ENCODE measurements at regions not wholly inside any gene's neighbourhood (a gene's known extent, or its start where the extent isn't known, plus 50 kb on each side); places are given as distances from the start of the nearest gene placed in this dataset.
"Not testable (repeated sequence)": the region's sequence is repeated elsewhere in the genome, so short reads cannot be mapped to it uniquely, and the experiment has no call there.

DNA sequence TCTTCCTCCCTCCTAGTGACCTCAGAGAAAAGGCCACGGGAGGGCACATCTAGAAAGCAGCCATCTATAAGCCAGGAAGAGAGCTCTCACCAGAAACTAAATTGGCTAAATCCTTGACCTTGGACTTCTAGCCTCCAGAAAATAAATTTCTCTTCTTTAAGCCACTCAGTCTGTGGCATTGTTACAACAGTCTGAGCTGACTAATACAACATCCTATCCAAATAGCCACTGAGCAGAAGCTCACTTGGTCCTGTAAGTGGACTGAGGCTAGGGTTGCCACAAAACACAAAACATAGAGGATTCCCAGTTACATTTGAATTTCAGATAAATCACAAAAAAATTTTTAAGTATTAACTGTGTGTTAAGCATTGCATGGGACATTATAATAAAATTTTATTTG, 383.4 kb downstream of the MLLT3 start:
- DNase-seq (ENCODE audit: low spot score): no peak

DNA sequence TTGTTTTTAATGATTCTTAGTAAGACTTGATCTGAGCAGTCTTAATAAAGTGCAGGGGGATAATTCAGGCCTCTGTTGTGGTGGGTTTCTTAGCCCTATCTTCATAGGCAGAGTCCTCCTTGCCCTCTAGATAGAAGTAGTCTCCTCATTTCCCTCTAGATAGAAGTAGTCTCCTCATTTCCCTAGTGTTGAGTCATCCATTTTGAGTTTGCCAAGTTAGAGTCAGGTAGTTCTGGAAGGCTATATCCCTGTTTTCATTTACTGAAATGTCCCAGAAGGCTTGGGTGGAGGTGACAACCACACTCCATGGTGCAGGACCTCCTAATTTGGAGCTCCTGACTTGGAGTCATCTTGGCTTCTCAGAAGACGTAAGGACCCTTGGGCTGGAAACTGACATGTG, 384.6 kb downstream of the MLLT3 start:
- no peak for DNase-seq (ENCODE audit: low spot score)

DNA sequence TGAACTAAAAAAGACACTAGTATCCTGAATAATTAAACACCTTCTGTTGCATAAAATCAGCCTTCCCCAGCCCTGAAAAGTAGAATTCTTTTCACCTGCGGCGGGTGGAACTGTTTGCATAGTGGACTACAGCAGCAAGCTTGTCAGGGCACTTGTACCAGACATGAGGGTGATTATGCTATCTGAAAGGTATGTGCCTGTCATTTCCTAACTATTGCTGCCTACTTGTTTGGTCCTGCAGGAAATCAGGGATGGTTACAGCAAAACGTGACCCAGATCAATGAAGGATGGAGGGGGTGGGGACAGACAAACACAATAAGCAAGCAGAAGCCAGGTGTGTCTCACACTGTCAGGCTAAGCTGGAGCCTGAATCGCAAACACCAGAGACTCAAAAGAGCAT, 385.6 kb downstream of the MLLT3 start:
- DNase-seq (ENCODE audit: low spot score): no peak

DNA sequence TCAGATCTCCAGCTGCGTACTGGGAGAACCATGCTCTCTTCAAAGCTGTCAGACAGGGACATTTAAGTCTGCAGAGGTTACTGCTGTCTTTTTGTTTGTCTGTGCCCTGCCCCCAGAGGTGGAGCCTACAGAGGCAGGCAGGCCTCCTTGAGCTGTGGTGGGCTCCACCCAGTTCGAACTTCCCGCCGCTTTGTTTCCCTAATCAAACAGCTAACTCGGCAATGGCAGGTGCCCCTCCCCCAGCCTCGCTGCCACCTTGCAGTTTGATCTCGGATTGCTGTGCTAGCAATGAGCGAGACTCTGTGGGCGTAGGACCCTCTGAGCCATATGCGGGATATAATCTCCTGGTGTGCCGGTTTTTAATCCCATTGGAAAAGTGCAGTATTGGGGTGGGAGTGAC, 387.1 kb downstream of the MLLT3 start:
- not testable (repeated sequence) for DNase-seq (ENCODE audit: low spot score)

DNA sequence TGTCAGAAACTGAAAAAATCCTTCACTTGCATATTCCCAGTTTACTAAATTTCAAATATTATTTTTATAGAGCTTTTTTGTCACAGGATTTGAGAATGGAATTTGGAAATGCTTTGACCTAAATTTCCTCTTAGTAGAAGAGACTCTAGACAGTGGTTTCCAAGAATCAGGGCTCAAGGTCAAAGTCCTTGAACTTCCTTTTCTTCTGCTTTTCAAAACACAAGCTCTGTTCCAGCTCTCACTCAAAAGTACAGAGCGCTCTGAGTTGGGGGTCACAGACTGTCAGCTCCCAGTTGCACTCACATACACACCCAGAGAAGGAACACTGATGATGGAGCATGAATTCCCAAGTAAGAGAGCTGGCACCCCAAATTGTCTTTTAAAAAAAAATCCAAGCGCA, 394.2 kb downstream of the MLLT3 start:
- DNase-seq (ENCODE audit: low spot score): no peak

DNA sequence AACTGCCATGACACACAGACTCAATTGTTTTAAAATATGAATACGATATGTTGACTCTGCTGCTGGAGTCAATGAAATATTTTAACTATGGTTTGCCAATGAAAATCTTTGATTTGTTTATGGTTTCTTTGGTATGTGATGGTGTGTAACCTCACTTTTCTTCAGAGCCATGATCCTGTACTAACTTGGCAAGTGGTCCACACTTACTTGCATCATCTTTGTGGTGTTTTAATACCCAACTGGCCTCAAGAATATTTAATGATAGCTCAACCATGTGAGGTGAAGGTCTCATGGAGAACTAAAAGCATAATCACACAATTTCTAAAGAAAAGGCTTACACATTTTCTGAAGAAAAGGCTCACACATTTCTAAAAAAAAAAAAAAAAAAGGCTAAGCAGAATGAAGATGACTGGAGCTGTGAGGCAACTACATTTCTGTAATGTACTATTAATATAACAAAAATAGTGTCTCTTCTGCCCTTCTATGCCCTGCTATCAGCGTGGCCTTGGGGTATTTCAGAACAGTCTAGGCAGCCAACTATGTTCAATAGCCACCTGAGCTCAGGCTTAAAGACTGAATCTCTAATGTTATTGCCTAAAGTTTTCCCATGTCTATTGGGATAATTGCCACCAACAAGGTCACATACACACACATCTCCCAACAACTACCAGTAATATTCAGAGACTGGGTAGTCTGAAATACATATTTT, 395.0 kb downstream of the MLLT3 start:
- no peak for DNase-seq (ENCODE audit: low spot score)

DNA sequence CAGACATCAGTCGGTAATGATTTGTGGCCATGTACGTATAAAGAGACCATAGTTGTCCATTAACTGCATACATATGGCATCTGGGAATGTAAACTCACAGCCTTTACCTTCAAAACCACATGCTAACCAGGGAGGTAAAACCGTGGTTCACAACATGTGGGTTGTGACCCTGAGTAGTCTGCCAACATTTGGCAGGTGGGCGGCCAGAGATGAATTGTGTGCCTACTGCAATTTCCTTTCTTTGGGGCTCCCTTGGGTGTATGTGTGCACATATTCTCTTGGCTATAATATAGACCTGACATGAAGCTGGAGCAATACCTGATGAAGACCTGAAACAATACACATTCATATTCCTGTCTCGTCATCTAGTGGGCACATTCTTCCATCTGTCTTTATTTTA, 396.0 kb downstream of the MLLT3 start:
- DNase-seq (ENCODE audit: low spot score): no peak

DNA sequence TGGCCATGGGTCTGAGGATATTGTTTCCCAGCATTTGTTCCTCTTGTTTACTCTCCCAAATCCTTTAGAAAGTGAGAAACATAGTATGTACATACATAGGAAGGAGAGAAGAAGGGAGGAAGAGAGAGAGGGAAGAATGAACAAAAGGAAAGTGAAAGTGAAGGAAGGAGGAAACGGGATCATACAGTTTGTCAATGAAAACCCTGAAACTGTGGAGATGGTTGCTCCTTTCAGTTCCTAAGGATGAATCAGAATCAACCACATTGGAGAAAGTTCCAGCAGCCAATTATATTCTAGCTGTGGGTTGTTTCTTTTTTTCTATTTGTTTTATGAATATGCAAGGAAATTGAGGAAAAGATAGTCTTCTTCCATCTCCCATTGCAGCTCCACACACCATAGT, 396.5 kb downstream of the MLLT3 start:
- no peak for DNase-seq (ENCODE audit: low spot score)

DNA sequence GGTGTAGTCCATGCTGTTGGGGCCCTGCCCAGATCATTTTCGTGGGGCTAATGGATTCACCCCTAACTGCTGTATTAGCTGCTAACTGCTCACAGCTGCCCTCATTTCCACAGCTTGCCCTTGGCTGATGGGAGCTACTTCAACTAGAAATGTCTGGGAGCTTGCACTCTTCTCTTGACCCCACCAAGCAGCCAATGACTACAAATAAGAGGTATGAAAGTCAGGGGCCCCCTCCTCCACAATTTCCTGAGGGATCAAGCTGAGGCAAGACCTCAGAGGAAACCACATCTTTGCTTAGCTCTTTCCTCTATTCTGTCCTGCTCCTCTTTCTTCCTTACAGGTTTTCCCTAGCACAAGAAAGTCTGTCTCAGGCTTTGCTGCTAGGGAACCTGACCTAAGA, 397.5 kb downstream of the MLLT3 start:
- DNase-seq (ENCODE audit: low spot score): no peak

DNA sequence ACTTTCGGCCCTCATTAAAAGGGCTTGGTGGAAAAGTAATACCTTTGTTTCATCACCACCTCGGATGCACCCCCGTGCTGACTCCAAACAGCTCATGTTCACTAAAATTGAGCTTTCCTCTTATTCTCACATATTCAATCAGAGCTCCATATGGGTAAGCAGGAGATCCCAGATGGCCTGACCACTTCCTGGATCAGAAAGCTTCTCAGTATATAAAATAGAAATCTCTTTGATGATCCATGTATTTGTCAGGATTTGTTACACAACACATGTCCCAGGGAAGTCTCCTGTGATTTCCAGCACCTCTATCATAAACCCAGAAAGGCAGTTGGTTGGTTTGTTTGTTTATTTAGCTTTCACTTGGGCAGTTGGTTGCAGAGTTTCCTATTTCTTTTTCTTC, 402.0 kb downstream of the MLLT3 start:
- no peak for DNase-seq (ENCODE audit: low spot score)

DNA sequence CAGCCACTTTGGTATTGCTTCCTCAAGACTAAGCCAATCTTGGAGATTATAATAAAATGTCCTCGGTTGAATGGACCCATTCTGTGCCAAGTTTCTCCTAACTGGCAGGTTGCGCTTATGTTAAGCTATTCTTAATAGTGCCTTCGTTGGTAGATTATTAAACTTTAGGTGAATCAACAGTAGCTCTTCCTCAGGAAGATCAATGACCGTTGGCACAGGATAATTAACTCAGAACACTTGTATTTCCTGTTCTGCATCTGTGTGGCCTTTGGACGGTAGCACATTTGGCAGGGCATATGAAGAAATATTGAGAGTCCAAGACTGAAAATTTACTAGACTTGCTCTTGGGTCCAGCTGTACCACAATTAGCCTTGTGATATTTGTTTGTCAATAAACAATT, 402.9 kb downstream of the MLLT3 start:
- DNase-seq (ENCODE audit: low spot score): no peak

DNA sequence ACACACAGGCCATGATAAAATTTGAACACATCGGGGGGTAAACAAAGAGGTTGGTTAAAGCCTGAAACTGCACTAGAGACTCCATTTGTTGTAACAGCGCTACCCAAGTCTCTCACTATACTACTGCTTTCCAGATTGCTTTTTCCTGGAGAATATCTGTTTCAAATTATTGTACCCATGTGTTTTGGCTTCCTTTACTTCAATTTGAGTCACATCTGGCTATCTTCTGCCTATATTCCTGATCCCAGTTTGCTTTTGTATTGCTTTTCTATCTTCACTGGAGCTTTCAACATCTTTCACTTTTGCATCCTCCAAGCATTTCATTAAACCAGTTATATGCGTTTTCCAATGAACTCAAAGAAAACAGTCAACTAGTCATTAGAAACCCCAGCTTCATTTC, 404.7 kb downstream of the MLLT3 start:
- DNase-seq (ENCODE audit: low spot score): no peak

DNA sequence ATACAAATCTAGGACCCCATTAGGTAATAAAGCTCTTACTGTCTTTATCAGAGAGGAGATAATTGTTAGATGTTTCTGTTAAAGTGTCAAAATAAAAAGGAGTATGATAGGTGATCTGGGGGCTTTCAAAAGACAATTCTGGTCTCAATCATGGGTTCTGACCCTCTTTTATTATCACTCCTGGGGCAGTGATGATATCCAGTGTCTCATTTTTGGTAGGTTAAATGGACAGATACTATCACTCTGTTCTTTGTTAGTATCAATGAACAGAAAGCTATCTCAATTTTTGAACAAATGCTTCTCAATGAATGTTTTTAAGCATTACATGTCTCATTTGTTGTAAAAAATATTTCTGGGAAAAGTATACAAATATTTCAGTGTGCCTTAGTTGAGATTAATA, 405.9 kb downstream of the MLLT3 start:
- no peak for DNase-seq (ENCODE audit: low spot score)

DNA sequence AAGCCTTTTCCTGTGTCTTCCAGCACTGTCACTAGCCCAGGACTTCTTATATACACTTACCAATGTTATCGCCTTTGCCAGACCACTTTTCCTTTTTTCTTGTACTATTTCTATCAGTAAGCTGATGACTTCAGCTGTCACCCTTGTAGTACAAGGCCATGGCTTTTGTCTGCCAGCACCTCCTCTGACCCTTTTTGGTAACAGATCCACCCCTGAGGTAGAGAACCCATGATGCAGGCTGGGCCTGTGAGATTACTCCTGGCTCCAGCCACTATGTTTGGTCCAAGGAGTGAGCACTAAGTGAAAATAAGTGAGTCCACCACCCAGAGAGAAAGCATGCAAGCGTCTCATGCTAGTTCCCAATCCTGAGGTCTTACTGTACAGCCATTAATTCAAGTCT, 406.7 kb downstream of the MLLT3 start:
- DNase-seq (ENCODE audit: low spot score): no peak

DNA sequence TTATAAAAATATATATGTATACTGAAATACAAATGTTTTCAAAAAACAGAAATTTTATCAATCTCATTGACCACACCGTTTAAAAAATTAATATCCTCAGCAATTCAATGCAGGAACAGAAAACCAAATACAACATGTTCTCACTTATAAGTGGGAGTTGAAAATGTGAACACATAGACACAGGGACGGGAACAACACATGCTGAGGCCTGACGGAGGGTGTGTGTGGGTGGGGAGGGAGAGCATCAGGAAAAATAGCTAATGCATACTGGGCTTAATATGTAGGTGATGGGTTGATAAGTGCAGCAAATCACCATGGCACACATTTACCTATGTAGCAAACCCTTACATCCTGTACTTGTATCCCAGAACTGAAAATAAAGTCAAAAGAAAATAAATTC, 409.5 kb downstream of the MLLT3 start:
- no peak for DNase-seq (ENCODE audit: low spot score)

DNA sequence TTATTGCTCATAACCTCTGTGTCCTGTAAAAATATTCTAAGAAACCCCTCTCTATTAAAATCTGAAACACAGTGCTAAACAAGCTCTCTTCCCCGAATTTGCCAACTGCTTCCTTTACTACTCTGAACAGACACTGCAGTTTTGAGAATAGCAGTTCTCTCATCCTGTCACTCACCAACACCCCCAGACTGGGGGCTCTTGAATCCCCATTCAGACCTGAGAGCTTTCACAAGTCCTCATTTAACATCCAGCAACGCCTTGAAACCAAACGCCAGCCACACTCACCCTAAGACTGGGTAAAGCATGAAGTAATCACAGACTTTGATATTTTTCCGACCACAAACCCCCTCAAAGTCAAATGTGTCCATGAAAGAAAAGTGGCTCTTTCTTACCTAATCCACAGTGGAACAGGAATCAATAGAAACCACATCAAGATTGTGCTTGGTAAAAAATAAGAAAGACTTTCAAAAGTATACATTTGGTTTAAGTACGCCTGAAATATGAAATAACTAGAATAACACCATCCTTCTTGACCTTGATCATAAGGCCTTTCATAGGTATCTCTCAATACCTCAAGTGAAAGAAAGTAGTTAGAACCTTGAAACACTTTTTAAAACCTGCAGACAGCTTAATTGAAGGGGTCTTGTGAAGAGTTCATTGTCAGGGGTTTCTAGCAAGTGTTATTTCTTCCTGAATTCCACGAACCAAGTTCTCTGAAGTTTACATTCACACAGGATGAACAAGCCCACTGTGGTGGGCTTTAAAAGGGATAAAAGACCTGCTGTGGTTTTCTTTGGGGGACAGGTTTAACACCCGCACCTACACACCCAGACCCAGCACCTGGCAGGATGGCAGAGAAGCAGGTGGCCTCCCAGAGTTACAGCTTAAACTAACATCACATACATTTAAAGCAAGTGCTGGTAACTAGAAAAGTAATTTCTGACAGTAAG, 412.6 kb downstream of the MLLT3 start:
- no peak for DNase-seq (ENCODE audit: low spot score)

DNA sequence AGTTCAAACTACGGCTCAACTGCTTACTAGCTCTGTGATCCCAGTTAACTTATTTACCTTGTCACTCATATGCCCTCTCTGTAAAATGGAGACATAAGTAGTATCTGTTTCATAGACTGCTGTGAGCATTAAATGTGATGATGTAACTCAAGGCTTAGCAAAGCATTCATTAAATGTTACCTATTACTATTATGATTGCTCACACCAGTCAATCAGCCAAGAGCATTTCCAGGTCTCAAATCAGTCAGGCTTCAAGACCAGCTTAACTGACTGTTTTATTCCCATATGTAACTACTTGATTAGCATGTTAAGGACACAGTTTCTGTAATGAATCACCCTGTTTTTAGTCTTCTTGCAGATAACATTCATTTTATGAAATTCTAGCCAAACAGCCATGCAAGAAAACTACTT, 413.3 kb downstream of the MLLT3 start:
- no peak for DNase-seq (ENCODE audit: low spot score)

DNA sequence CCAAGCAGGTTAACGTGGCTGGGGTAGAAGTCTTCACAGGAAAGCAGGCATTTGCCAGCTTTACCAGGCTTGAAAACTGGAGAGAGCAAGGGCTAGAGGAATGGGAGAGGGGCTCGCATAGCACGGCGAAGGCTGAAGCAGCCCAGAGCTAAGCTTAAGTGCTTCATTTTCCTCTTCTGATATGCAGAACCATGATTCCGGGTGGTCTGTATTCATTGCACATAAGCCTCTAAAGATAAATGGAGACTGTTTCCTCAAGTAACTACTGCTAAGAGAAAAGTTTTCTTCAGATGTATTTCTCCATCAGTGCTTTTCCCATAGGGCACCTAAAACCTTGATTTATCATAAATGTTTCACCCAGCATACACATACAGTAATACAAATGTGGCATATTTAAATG, 414.1 kb downstream of the MLLT3 start:
- no peak for DNase-seq (ENCODE audit: low spot score)

DNA sequence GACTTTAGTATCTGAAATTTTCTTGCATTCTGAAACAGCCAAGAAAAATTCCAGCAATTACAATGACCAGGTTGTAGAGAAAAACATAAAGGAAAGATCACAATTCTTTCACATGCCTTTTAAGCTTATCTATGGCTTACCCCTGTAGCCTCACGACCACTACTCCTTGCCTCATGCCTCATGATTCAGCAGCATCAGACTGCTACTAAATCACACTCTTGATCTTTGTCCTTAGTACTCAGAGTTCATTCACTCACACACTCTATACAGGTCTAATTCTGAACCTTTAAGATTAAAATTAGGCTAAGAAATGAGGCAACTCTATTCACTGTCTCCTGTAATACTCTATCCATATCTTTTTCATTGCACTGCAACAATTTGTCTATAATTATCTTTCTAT, 415.1 kb downstream of the MLLT3 start:
- no peak for DNase-seq (ENCODE audit: low spot score)

DNA sequence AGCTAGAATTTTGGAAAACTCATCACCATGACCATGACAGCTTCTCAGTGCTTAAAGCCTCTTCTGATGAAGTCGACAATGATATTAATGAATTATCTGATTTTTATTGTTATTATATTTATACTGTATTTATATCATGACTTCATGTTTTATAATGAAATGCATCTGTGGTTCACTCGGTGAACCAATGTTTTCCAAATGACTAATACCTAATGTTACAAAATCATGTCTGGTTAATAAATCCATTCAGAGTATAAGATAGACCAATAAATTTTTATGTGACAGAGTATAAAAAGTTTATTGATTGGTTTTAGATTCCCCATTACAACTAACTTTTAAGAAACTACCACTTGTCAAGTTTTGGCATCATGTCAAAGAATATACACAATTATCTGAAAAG, 416.5 kb downstream of the MLLT3 start:
- DNase-seq (ENCODE audit: low spot score): no peak

DNA sequence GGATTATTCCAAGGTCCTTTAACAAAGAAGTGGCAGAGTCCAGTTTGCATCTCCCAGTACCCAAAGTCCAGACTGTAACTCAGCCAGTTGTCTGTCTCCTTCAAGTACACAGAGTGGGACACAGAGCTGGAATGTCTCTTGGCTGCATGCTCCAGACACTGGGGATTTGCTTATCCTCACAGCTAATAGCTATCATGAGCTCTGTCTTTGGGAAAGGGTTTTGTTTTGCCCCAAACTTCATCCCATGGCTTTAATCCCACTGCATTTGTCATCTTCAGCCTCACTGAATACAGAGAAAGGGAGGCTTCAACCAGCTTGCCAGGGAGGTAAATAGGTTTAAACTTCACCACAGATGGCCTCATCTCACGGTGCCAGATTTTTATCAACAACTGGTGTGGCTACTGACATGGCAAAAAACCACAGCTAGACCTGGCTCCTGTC, 412.2 kb upstream of the SLC24A2 start:
- DNase-seq (ENCODE audit: low spot score): no peak

DNA sequence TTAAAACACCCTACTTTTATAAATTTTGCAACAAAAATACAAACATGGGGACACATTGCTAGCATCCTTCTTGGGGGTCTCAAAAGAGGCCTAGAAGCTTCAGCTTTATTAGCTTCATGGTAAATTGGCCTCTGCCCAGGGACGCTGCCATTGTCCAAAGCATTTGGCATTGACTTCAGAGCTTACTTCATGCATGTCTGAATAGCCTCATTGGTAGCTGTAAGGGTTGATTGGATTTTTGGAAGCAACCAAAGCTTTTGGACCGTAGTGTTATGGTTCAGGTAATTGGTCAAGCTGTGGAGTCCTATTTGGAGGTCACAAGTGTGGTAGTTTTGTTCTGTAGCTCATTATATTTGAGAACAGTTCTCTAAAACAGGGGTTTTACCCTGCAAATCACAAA, 411.7 kb upstream of the SLC24A2 start:
- DNase-seq (ENCODE audit: low spot score): no peak

DNA sequence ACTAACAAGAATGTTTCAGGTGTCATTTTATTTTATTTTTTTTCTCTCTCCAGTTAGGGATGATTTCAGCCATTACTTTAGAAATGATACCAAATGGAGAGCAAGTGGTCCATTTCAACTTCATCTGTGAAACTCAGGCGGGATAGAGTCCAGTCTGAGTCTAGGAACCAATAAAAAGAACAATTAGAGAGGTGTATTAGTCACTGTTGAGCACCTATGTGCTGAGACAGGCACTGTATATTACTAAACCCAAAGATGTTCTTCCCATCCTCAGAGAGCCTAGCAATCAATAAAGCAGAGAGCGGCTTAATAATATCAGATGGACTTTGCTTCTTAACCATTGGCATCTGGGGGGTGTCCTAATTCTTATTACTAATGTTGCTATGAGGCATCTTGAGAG, 410.3 kb upstream of the SLC24A2 start:
- DNase-seq (ENCODE audit: low spot score): no peak

All from LoVo (cell line).